D721Med (cell line): ENCODE measurements at regions not wholly inside any gene's neighbourhood (a gene's known extent, or its start where the extent isn't known, plus 50 kb on each side); places are given as distances from the start of the nearest gene placed in this dataset.

Experiments used
- DNase-seq: peaks from one replicate; pipeline ENCODE4 v3.0.0; 2011; ENCODE audit warnings: low spot score; ENCODE audit not compliant: insufficient read length
- FAIRE-seq: peaks from 2 replicates; lab custom pipeline; 2011; peaks lifted over from hg19 to GRCh38; lab: Jason Lieb, UNC
- CTCF ChIP-seq: IDR thresholded peaks from 2 replicates; pipeline ENCODE4 v1.5.1; 2012; ENCODE audit warnings: mild to moderate bottlenecking, control low read depth; ENCODE audit not compliant: insufficient read depth; ENCODE audit errors: missing control alignments

- FAIRE-seq (no peak), DNase-seq (no peak)
- no peak for TF ChIP-seq CTCF
These were observed 173.2 kb upstream of the TRPC7 start for GRCh38 chr5:136538534-136538933.

- no peak for TF ChIP-seq CTCF
- DNase-seq: no peak
These were observed 163.7 kb upstream of the TRPC7 start for GRCh38 chr5:136529081-136529480.

GRCh38 chr5:136528481-136529030 is 163.2 kb upstream of the TRPC7 start:
- no peak for TF ChIP-seq CTCF
- FAIRE-seq (no peak), DNase-seq (no peak)

More at GRCh38 chr5:136529081-136529480, 163.7 kb upstream of the TRPC7 start:
- FAIRE-seq: no peak

GRCh38 chr5:136527311-136527710 is 162.0 kb upstream of the TRPC7 start:
- TF ChIP-seq CTCF: no peak
- FAIRE-seq (no peak), DNase-seq (no peak)

- no peak for FAIRE-seq
- TF ChIP-seq CTCF: no peak
These were observed 161.4 kb upstream of the TRPC7 start for GRCh38 chr5:136526791-136527190.

GRCh38 chr5:136526021-136526420 is 160.7 kb upstream of the TRPC7 start:
- no peak for DNase-seq
- no peak for FAIRE-seq
- TF ChIP-seq CTCF: no peak

More at GRCh38 chr5:136526791-136527190, 161.4 kb upstream of the TRPC7 start:
- no peak for DNase-seq

- no peak for TF ChIP-seq CTCF
- DNase-seq: peak; percentile 17
- peak; percentile 96 for FAIRE-seq
These were observed 160.3 kb upstream of the TRPC7 start for GRCh38 chr5:136525597-136525996.
